ENCODE measurements at regions not wholly inside any gene's neighbourhood (a gene's known extent, or its start where the extent isn't known, plus 50 kb on each side); places are given as distances from the start of the nearest gene placed in this dataset.

GRCh38 chr5:28542987-28543386 is 1504.6 kb upstream of the CDH9 start:
- FAIRE-seq, result no peak
- DNase-seq (ENCODE audit: insufficient read length, low spot score), result no peak

- DNase-seq (ENCODE audit: insufficient read length, low spot score) (no peak), FAIRE-seq (no peak)
Observed at GRCh38 chr5:28523888-28524635, 1485.7 kb upstream of the CDH9 start.

GRCh38 chr5:28523416-28523815 is 1485.0 kb upstream of the CDH9 start:
- DNase-seq (ENCODE audit: insufficient read length, low spot score) (no peak), FAIRE-seq (no peak)

GRCh38 chr5:28517691-28518090 is 1479.3 kb upstream of the CDH9 start:
- DNase-seq (ENCODE audit: insufficient read length, low spot score) (no peak), FAIRE-seq (no peak)

- no peak for FAIRE-seq
- no peak for DNase-seq (ENCODE audit: insufficient read length, low spot score)
Observed at GRCh38 chr5:28516722-28517121, 1478.3 kb upstream of the CDH9 start.

- DNase-seq (ENCODE audit: insufficient read length, low spot score), result no peak
- no peak for FAIRE-seq
Observed at GRCh38 chr5:28512648-28513047, 1474.3 kb upstream of the CDH9 start.

- no peak for FAIRE-seq
- no peak for DNase-seq (ENCODE audit: insufficient read length, low spot score)
Observed at GRCh38 chr5:28505121-28505520, 1466.7 kb upstream of the CDH9 start.

- no peak for FAIRE-seq
- DNase-seq (ENCODE audit: insufficient read length, low spot score), result no peak
Observed at GRCh38 chr5:28500511-28500910, 1462.1 kb upstream of the CDH9 start.

GRCh38 chr5:28499766-28500290 is 1461.4 kb upstream of the CDH9 start:
- FAIRE-seq, result no peak
- DNase-seq (ENCODE audit: insufficient read length, low spot score), result no peak

- FAIRE-seq (no peak), DNase-seq (ENCODE audit: insufficient read length, low spot score) (no peak)
Observed at GRCh38 chr5:28495876-28496275, 1457.5 kb upstream of the CDH9 start.

GRCh38 chr5:28493456-28493855 is 1455.1 kb upstream of the CDH9 start:
- FAIRE-seq (no peak), DNase-seq (ENCODE audit: insufficient read length, low spot score) (no peak)

- no peak for DNase-seq (ENCODE audit: insufficient read length, low spot score)
- FAIRE-seq, result no peak
Observed at GRCh38 chr5:28488752-28489151, 1450.4 kb upstream of the CDH9 start.

GRCh38 chr5:28483327-28484025 is 1445.1 kb upstream of the CDH9 start:
- DNase-seq (ENCODE audit: insufficient read length, low spot score), result no peak
- FAIRE-seq, result no peak

- FAIRE-seq, result no peak
- no peak for DNase-seq (ENCODE audit: insufficient read length, low spot score)
Observed at GRCh38 chr5:28473531-28474107, 1435.2 kb upstream of the CDH9 start.

GRCh38 chr5:28468166-28468565 is 1429.8 kb upstream of the CDH9 start:
- DNase-seq (ENCODE audit: insufficient read length, low spot score) (no peak), FAIRE-seq (no peak)

GRCh38 chr5:28463728-28464127 is 1425.3 kb upstream of the CDH9 start:
- FAIRE-seq, result no peak
- no peak for DNase-seq (ENCODE audit: insufficient read length, low spot score)

- FAIRE-seq (no peak), DNase-seq (ENCODE audit: insufficient read length, low spot score) (no peak)
Observed at GRCh38 chr5:28451483-28451882, 1413.1 kb upstream of the CDH9 start.

GRCh38 chr5:28450997-28451396 is 1412.6 kb upstream of the CDH9 start:
- no peak for DNase-seq (ENCODE audit: insufficient read length, low spot score)
- FAIRE-seq, result no peak

GRCh38 chr5:28448791-28449190 is 1410.4 kb upstream of the CDH9 start:
- DNase-seq (ENCODE audit: insufficient read length, low spot score) (no peak), FAIRE-seq (no peak)

GRCh38 chr5:28430565-28431178 is 1392.3 kb upstream of the CDH9 start:
- no peak for FAIRE-seq
- DNase-seq (ENCODE audit: insufficient read length, low spot score), result no peak

GRCh38 chr5:28421141-28421540 is 1382.8 kb upstream of the CDH9 start:
- DNase-seq (ENCODE audit: insufficient read length, low spot score) (no peak), FAIRE-seq (no peak)

All from GM19239 (cell line).